ENCODE measurements at regions not wholly inside any gene's neighbourhood (a gene's known extent, or its start where the extent isn't known, plus 50 kb on each side); places are given as distances from the start of the nearest gene placed in this dataset.

- Histone ChIP-seq H3K4me3 (ENCODE audit: low read length) (no peak overlapping the region), H3K27me3 (ENCODE audit: control insufficient read depth, insufficient read depth, low read length) (no peaks in the 10 kb centered on the region), H3K4me1 (ENCODE audit: control insufficient read depth, insufficient read depth, low read length) (no peaks in the 10 kb centered on the region), H3K36me3 (ENCODE audit: control insufficient read depth, insufficient read depth, low read length) (no peaks in the 10 kb centered on the region), H3K9ac (ENCODE audit: low read length) (no peak overlapping the region), H3K27ac (ENCODE audit: low read depth, low read length) (no peak overlapping the region)
Observed at GRCh38 chr22:49026494-49027367, 800.9 kb downstream of the BRD1 start.

- Histone ChIP-seq H3K27ac (ENCODE audit: low read depth, low read length) (no peak overlapping the region), H3K9ac (ENCODE audit: low read length) (no peak overlapping the region), H3K4me3 (ENCODE audit: low read length) (no peak overlapping the region), H3K36me3 (ENCODE audit: control insufficient read depth, insufficient read depth, low read length) (no peaks in the 10 kb centered on the region), H3K4me1 (ENCODE audit: control insufficient read depth, insufficient read depth, low read length) (no peaks in the 10 kb centered on the region), H3K27me3 (ENCODE audit: control insufficient read depth, insufficient read depth, low read length) (no peaks in the 10 kb centered on the region)
Observed at GRCh38 chr22:49025791-49026493, 801.7 kb downstream of the BRD1 start.

GRCh38 chr22:49024775-49025440, 802.8 kb downstream of the BRD1 start:
- Histone ChIP-seq H3K4me3 (ENCODE audit: low read length) (no peak overlapping the region), H3K27me3 (ENCODE audit: control insufficient read depth, insufficient read depth, low read length) (no peaks in the 10 kb centered on the region), H3K36me3 (ENCODE audit: control insufficient read depth, insufficient read depth, low read length) (no peaks in the 10 kb centered on the region)

GRCh38 chr22:49023879-49024774, 803.5 kb downstream of the BRD1 start:
- Histone ChIP-seq H3K36me3 (ENCODE audit: control insufficient read depth, insufficient read depth, low read length) (no peaks in the 10 kb centered on the region), H3K9ac (ENCODE audit: low read length) (no peak overlapping the region), H3K4me1 (ENCODE audit: control insufficient read depth, insufficient read depth, low read length) (no peaks in the 10 kb centered on the region), H3K27me3 (ENCODE audit: control insufficient read depth, insufficient read depth, low read length) (no peaks in the 10 kb centered on the region), H3K27ac (ENCODE audit: low read depth, low read length) (no peak overlapping the region), H3K4me3 (ENCODE audit: low read length) (no peak overlapping the region)

More at GRCh38 chr22:49024775-49025440, 802.8 kb downstream of the BRD1 start:
- H3K9ac ChIP-seq (ENCODE audit: low read length) = no peak overlapping the region
- no peak overlapping the region for H3K27ac ChIP-seq (ENCODE audit: low read depth, low read length)
- no peaks in the 10 kb centered on the region for H3K4me1 ChIP-seq (ENCODE audit: control insufficient read depth, insufficient read depth, low read length)

- H3K36me3 ChIP-seq (ENCODE audit: control insufficient read depth, insufficient read depth, low read length) = no peaks in the 10 kb centered on the region
- H3K4me3 ChIP-seq (ENCODE audit: low read length) = no peak overlapping the region
- H3K9ac ChIP-seq (ENCODE audit: low read length) = no peak overlapping the region
- no peak overlapping the region for H3K27ac ChIP-seq (ENCODE audit: low read depth, low read length)
- H3K27me3 ChIP-seq (ENCODE audit: control insufficient read depth, insufficient read depth, low read length) = no peaks in the 10 kb centered on the region
- H3K4me1 ChIP-seq (ENCODE audit: control insufficient read depth, insufficient read depth, low read length) = no peaks in the 10 kb centered on the region
Observed at GRCh38 chr22:49023161-49023878, 804.4 kb downstream of the BRD1 start.

- Histone ChIP-seq H3K4me3 (ENCODE audit: low read length) (no peak overlapping the region), H3K36me3 (ENCODE audit: control insufficient read depth, insufficient read depth, low read length) (no peaks in the 10 kb centered on the region), H3K27me3 (ENCODE audit: control insufficient read depth, insufficient read depth, low read length) (no peaks in the 10 kb centered on the region), H3K4me1 (ENCODE audit: control insufficient read depth, insufficient read depth, low read length) (no peaks in the 10 kb centered on the region), H3K27ac (ENCODE audit: low read depth, low read length) (no peak overlapping the region), H3K9ac (ENCODE audit: low read length) (no peak overlapping the region)
Observed at GRCh38 chr22:49022816-49023160, 804.9 kb downstream of the BRD1 start.

GRCh38 chr22:49021926-49022815, 805.5 kb downstream of the BRD1 start:
- no peak overlapping the region for H3K4me3 ChIP-seq (ENCODE audit: low read length)
- H3K27me3 ChIP-seq (ENCODE audit: control insufficient read depth, insufficient read depth, low read length) = no peaks in the 10 kb centered on the region
- no peak overlapping the region for H3K9ac ChIP-seq (ENCODE audit: low read length)
- no peaks in the 10 kb centered on the region for H3K4me1 ChIP-seq (ENCODE audit: control insufficient read depth, insufficient read depth, low read length)
- no peaks in the 10 kb centered on the region for H3K36me3 ChIP-seq (ENCODE audit: control insufficient read depth, insufficient read depth, low read length)
- H3K27ac ChIP-seq (ENCODE audit: low read depth, low read length) = no peak overlapping the region

- H3K27ac ChIP-seq (ENCODE audit: low read depth, low read length) = no peak overlapping the region
- H3K4me1 ChIP-seq (ENCODE audit: control insufficient read depth, insufficient read depth, low read length) = no peaks in the 10 kb centered on the region
- no peaks in the 10 kb centered on the region for H3K36me3 ChIP-seq (ENCODE audit: control insufficient read depth, insufficient read depth, low read length)
- H3K4me3 ChIP-seq (ENCODE audit: low read length) = no peak overlapping the region
- no peak overlapping the region for H3K9ac ChIP-seq (ENCODE audit: low read length)
- H3K27me3 ChIP-seq (ENCODE audit: control insufficient read depth, insufficient read depth, low read length) = no peaks in the 10 kb centered on the region
Observed at GRCh38 chr22:49021131-49021925, 806.3 kb downstream of the BRD1 start.

GRCh38 chr22:49019737-49020713, 807.6 kb downstream of the BRD1 start:
- Histone ChIP-seq H3K27me3 (ENCODE audit: control insufficient read depth, insufficient read depth, low read length) (no peaks in the 10 kb centered on the region), H3K4me1 (ENCODE audit: control insufficient read depth, insufficient read depth, low read length) (no peaks in the 10 kb centered on the region), H3K36me3 (ENCODE audit: control insufficient read depth, insufficient read depth, low read length) (no peaks in the 10 kb centered on the region), H3K9ac (ENCODE audit: low read length) (no peak overlapping the region), H3K4me3 (ENCODE audit: low read length) (no peak overlapping the region), H3K27ac (ENCODE audit: low read depth, low read length) (no peak overlapping the region)
